HG03432 (cell line): ENCODE measurements at regions not wholly inside any gene's neighbourhood (a gene's known extent, or its start where the extent isn't known, plus 50 kb on each side); places are given as distances from the start of the nearest gene placed in this dataset.
A peak's percentile ranks its signal among the peaks of the same experiment; 100 is the strongest.

Experiments used
- ATAC-seq: cut with Tn5 transposase; IDR thresholded peaks from one replicate; pipeline ENCODE4 v1.9.1; 2021; ENCODE audit warnings: mild to moderate bottlenecking, moderate library complexity; ENCODE audit not compliant: unreplicated experiment

DNA sequence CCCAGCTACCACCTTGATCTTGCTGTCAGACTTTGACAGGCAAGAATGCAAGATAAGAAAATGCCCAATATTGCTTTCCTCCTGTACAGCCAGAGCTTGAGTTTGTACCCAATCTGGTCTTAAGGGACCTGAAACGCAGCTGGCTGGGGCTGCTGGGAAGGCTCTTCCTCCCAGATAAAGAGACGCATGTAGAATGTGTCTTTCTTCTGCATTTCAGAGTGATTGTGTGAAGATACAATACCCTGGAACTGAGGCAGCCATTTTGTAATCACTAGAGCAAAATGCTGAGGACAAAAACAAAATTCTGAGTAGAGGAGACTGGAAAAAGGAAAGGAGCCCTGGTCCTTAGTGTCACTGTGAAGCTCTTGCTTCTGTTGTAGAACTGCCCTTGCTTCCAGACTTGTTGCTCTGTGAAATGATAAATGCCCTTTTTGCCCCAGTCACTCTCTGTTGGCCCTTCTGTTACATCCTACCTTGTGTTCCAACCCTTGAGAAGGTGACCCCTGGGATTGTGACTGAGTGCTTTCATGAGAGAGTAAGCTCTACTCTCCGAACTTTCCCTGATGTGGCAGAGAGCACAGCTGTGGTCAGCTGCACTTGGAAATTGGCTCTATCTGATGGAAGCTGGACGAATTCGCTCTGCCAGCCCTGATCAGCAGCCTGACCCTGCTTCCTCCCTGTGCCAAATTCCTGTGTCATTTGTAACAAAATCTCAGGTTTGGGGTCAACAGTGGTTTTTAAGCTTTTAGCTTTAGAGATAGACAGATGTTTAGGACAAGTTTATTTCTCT is 137.4 kb upstream of the RBMS1 start:
- no peak for ATAC-seq

DNA sequence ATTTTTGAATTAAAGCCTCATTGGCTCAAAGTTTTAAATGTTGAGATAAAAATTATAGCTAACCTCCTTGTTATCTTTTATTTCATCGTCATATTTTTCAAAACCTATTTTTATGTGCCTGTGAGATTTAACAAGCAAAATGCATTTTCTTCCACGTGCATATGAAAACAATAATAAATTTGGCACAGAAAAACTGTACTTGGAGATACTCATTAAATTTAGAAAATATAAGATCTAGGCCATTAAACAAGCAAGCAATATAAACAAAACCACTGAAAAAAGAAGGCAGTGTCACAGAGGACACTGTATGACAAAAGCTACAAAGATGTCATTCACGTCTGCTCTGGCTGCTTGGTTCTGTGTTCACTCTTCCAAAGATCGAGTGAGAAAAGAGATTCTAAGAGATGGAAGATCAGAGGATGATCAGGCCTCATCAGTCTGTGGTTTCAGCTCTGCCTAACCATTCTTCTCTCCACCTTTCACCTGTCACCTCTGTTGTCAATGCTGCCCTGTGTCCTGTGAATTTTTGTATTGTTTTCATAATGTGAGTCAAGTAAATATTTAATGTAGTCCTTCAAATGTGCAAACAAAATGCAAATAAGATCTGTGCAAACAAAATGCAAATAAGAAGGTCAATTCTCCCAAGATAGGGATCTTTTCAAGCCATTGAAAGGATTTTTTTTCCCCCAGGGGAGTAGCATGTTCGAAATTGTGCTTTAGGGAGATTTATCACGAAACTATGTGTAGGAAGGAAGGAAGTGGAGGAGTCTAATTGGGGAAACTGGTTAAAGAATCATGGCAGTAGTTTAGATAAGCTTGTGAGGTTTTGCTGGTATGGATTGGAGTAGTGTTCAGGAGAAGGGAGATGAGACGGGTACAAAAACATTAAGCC is 138.7 kb upstream of the RBMS1 start:
- no peak for ATAC-seq

DNA sequence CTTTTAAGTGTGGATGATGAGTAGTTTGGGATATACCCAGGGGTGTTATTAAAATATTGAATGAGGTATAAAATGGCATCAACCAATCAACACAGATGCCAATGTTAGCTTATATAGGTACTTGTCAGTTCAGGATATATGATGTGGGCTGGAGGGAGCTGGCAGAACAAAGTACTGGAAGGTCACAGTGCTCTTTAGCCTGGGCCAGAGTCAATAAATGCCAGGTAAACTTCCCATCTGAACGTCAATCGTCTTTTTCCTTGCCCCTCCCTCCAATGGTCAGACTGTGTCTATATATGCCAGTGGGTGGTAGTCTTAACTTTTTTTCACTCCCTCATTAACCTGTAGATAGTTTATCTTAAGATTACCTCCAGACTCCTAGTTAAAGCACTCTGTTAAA is 140.8 kb upstream of the RBMS1 start:
- no peak for ATAC-seq

DNA sequence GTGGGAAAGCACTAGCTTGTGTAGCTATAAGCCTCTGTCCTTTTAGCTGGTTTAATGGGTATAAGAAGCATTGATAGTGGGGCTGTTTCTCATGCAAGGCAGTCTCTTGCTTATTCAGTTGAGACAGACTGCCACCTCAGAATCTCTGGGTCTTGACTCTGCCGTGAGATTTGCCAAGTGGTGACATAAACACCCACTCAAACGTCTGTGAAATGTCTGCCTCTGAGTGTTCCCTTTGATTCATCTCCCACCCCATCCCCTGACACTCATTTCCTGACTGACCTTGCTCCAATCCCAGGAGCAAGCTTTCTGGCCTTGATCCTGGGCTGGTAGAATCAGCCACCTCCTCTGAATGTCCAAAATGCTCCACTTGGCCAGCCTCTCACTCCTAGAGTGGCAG is 141.9 kb upstream of the RBMS1 start:
- ATAC-seq: no peak

DNA sequence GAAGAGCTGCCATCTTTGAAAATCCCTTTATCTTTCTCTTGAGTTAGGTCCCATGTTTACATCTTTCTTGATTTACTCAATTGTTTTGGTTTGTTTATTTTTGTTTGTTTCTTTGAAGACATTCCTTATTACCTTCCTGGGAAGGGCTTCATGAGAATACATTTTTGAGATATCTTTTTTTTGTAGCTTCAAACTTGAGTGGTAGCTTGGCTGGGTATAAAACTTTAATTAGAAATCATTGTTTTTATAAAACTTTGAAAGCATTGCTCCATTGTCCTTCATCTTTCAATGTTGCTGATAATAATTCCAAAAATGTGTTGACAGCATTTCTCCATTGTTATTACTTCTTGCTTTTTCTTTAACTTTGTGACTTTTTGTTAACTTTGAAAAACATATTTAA is 145.9 kb upstream of the RBMS1 start:
- ATAC-seq: no peak

DNA sequence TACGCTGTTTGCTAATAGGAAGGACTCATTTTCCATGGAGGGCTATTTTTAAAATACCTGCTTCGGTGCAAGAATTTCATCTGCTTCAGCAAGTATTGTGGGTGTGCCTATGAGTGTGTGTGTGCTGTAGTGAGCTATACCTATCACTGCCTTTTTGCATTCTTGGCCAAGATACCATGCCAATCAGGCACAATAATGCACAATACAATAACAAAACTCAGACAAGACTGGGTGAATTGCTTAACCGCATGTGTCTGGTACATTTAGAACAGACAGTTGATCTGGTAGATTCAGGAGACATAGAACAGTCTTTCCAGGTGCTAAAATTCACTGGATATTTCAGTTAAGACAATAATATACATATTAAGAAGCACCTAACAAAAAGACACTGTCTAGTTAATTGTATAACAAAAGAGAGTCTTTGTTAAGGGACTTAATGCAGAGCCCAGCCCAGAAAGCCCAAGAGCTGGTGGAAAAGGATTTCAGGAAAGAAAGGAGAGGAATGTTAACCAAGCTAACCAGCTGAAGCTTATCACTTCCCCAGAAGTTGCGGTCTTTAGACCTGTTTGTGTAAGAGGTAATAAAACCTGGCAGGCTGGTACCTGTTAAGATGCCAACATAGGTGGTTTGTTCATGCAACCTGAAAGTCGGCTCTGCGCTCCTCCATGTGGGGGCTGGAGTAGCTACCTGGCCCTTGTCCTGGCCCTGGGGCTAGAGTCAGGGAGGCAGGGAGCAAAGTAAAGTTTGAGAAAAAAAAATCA is 153.3 kb upstream of the RBMS1 start:
- ATAC-seq: no peak

DNA sequence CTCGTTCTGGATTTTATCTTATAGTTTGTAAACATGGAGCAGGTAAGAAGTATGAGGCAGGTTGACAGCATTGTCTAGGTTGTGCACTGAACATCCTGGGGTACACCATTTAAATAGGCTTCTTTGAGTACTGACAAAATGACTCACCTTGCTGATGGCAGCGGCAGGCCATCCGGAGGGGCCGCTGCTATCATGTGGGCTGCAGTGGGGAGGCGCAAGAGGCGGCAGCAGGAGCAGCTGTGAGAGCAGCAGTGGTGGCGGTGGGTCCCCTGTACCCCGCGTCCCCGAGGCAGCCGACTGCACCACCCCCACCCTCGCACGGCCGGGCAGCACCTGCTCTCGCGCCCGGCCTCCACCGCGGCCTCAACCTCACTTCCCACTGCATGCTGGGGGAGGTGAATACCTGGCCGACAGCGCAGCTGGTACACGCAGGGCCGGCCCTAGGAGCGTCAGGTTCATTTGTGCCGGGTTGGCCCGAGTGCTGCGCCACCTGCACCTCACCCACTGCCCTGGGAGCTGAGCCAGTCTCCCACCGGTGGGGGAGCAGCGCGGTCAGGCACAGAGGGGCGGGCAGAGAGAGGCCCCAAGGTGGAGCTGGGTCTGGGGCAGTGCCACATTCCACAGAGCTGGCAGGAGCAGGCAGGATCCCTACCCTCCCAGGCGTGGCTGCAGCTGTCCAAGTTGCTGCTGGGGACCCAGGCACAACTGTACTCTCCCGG is 154.5 kb upstream of the RBMS1 start:
- no peak for ATAC-seq

DNA sequence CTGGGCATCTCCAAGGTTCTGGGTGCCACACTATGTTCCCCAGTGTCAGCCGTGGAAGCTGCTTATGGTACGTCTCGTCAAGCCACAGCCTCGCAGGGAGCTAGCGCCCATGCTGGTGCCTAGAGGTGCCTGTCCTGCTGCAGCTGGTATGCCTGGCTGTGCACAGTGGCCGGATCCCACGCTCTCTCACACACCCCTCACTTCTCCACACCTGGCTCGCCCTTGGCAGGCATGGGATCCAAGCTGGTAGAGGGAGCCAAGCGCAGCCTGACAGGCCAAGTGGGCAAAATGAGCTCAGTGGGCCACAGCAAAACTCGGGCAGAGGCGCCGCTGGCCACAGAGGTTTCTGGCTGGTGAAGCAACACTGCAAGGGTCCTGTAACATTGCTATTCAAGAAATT is 156.1 kb upstream of the RBMS1 start:
- ATAC-seq: no peak

DNA sequence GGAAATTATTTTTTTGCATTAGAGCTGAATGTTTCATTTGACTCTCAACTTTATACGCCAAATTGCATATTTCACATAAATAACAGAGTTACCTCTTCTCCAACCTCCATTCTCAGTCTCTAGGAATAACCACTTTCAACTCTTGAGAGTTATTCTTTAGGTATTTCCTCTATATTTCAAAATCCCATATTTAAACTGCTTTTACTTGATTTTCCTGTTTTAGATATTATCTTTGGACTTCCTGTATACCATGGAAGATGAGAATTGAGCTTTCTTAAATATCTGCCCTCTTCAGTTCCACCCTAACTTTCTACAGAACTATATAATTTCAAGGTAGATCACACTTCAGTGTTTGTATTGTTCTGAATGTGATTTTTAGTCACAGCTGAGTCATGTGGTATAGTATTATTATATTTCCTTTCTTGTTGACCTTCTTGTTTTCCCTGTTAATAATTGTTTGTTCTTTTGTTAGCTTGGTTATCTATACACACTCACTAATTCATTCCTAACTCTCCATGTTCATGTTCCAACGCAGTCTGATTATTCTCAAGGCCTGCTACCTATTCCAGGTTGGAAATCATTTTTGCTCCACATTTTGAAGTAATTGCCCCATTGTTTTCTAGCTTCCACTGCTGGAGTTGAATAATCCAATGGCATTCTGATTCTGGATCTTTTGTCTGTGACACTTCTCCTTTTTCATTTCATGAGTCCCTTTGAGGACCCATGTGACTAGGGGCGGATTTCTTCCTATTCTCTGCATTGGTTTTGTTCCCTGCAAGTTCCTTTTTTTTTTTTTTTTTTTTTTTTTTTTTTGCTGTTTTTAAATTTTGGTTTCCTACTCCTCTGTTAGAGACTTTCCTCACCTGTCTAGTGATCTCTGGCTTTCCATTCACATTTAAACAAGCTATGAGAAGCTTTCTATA is 156.8 kb upstream of the RBMS1 start:
- ATAC-seq: no peak

DNA sequence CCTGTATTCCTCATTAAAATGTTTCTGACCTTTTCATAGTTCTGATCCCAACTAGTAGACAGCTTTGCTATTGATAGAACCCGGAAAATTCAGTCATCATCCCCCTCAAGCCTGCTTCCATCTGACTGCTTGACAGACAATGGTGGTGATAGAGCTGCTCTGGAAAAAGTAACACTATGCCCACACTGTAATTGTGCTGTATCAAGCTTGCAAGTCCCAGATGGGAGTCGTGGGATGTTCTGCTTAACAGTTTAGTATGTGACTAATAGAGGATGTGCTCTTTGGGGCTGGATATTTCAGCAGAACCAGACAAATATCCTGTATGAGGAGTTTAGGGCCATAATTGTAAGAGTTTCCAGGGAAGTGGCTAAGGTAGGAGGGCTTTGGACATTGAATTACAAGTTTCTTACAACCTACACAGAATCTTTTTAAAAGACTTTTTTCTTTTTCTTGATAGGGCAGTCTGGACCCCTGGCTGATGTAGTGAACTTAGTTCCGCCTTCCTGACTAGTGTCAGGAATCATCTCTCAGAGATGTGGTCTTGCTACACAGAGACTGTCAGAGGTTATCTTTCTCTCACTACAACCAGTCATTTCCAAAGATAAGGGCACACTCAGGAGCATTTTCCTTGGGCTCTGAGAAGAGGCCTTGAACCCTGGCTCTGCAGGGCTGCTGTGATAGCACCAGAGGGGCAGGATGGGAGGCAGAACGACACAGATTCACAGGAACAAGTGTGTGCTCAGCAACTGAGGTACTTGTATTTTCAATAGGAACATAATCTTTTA is 158.0 kb upstream of the RBMS1 start:
- peak; percentile 5 for ATAC-seq

DNA sequence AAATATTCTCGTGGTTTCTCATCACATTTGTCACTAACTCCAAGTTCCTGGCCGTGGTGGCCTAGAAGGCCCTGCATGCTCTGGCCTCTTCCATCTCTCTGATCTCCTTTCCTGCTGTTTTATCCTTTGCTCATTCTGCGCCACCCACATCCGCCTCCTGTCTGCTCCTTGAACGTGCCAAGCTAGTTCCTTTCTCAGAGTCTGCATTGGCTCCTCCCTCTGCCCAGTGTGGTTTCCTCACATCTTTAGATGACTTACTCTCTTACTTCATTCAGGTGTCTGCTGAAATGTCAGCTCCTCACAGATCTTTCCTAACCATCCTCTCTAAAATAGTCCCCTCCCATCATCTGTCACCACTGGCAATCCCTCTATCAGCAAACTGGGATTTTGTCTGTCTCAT is 158.6 kb upstream of the RBMS1 start:
- ATAC-seq: peak; percentile 73

DNA sequence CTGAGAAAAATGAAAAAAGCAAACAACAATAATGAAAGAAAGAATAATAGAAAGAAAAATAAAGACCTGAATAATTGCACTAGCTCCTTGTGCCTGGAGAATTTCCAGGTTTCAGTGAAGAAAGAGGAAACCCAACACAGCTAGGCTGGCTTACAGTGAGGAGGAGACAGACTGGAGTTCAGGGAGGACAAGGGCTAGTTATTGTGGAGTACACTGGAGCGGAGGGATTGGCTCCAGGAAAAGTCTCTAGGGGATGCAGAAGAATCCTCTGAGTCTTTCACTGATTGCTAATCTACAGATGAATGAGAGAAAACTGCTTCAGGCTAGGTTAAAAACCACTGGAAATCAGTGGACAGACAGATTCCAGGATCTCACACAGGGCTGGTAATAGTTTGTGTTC is 163.6 kb upstream of the RBMS1 start:
- no peak for ATAC-seq

DNA sequence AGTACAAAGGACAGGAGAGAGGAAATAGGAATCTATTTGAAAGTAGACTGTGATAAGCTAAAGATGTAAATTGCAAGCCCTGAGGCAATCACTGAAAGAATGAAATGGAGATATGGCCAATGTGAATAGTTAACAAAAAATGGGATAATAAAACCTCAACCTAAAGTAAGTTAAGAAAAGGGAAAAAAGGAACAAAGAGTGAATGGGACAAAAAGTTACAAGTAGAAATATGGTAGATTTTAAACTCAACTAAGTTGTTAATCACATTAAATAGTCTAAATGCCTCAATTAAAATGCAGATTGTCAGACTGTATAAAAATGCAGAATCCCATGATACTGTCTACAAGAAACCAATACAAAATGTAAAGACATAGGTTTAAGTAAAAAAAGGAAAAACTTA is 165.2 kb upstream of the RBMS1 start:
- no peak for ATAC-seq

DNA sequence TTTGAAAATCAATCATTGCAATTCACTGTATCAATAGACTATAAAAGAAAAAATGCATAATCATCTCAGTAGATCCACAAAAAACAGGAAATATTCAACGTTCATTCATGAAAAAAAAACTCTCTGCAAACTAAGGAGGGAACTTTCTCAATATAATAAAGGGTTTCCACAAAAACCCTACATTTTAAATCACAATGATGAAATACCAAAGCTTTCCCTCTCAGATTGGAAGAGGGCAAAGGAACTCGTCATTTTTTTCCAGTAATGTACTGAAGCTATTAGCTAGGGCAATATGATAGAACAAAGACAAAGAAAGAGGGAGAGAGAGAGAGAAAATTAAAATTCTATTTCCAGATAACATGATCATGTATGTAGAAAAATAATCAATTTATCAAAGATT is 167.1 kb upstream of the RBMS1 start:
- no peak for ATAC-seq

DNA sequence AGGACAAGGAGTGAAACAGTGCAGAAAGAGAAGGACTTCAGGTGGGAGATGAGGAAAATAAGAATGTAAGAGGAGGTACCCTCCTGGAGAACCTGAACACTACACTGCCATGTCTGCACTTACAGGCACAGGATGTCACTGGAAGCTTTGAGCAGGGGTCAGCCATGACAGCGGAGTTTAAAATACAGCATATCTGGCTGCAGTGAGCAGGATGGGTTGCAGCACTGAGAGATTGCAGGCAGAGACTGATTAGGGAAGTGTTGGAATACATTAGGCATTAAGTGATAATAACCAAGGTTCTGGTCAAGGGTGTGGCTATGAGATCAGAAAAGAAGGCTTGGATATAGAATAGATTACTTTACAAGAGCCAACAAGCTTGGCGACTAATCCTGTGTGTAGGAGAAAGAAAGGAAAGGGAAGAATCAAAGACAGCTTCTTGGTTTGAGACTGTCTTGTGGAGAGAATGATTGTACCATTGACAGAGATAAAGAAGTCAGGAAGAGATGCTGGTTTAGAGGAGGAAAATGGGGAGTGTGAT is 171.1 kb upstream of the RBMS1 start:
- ATAC-seq: no peak

DNA sequence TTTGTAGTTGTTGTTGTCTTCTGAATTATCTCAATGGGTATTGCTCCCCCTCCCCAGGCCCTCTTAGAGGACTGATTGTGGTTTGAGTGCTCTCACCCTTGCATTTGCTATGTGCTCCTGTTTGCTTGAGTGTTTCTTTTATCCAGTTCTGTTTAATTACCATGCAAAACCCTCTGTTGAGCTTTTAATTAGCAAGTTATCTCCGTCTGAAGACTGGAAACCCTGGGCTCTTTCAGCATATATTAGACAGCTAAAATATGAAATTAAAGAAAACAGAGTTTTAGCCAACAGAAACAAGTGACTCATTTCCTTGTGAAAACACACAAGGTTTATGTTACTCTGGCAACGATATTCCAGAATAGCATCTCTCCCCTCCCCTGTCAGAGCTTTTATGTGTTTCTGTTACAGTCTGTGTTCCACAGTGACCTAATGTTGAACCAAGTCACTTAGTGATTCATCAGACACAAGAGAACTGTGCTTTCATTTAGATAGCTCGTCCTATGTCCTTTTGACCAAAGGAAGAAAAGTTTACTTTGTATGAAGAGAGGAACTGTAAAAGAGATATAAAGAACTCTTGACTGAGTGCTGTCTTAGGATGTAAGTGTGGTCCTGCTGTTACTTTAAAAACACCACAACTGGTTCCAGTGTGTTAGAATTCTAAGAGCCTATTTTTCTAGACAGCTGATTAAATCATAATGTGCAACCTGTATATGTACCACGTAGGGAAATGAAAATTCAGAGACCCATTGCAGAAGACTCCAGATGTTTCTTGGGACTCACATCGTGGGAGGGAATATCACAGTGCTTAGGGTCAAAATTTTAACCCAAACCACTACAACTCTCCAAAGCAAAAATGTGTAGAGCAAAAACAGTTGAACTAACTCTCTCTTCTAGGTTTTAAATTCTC is 172.8 kb upstream of the RBMS1 start:
- peak; percentile 97 for ATAC-seq

DNA sequence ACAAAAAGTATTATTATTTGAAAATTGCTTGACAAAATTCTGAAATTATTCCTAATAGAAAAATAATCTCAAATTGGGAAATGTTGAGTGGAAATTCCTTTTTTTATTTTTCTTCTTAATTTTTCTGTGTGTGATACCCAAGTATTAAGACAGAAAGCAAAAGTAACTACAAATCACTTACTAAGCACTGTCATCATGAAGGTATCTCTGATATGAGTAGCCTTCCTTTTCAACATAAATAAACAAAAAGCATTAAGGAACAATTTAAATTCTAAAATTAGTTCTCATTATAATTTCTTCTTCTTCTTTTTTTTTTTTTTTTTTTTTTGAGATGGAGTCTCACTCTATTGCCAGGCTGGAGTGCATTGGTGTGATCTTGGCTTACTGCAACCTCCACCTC is 174.2 kb upstream of the RBMS1 start:
- no peak for ATAC-seq

DNA sequence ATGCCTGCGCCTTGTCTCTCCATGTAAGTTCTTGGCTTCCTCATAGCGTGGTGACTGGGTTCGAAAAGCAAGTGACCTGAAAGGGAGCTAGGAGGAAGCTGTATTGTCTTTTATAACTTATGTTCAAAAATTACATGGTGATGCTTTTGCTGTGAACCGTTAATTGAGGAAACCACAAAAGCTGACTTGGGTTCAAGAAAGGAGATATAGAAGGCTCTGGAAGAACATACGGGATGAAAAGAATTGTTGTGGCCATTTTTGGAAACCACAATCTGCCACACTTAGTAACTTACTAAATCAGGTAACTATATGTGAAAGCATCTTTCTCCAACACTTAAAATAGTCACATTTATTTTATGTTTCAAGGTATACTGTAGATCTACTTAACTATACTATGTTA is 177.0 kb upstream of the RBMS1 start:
- no peak for ATAC-seq
